Left cardiac atrium (tissue), 4 donors: ENCODE measurements at regions not wholly inside any gene's neighbourhood (a gene's known extent, or its start where the extent isn't known, plus 50 kb on each side); places are given as distances from the start of the nearest gene placed in this dataset.

ENCODE experiments used
- ATAC-seq, 2 donors: fragments of 200-7000 bp; cut with Tn5 transposase; one replicate each; pipeline ENCODE4 v1.9.1; 2020; ENCODE audit warnings: mild to moderate bottlenecking in 2 of 2, moderate library complexity in 2 of 2
- DNase-seq: peaks from one replicate; pipeline ENCODE4 v3.0.0-alpha.2; 2020
- intact Hi-C, 2 donors: fragments of 100-400 bp; cut with DNase I; formaldehyde crosslinking; loops; one replicate each; pipeline versions ENCODE4 v1.14.1 to v1.15.1; 2022 to 2023
- donor health status: DM: no; HTN: yes; CAD: no.
- donor health status: DM: no; HTN: yes; CAD: no; lungs with severe emphysema.
- donor health status: DM: yes; HTN: yes; CAD: no.
- donor health status: Dilated cardiomyopathy.

GRCh38 chr3:115548611-115549010 is 74.7 kb upstream of the GAP43 start:
- DNase-seq (no peak), ATAC-seq (no peak)
- intact Hi-C loops = no loop called here

GRCh38 chr3:115549071-115549470 is 74.2 kb upstream of the GAP43 start:
- ATAC-seq (no peak), DNase-seq (no peak)
- intact Hi-C loops = no loop called here

GRCh38 chr3:115550285-115550761 is 73.0 kb upstream of the GAP43 start:
- DNase-seq (peak; percentile 29), ATAC-seq (peak in 1 of 2 donors; percentile 96)
- intact Hi-C loops = loop anchor here in 1 of 2 donors (10.0 kb wide), 1 partner anchor 144 kb away; no protein-coding TSS in a partner anchor

- intact Hi-C loops = loop anchor here in 1 of 2 donors (10.0 kb wide), 1 partner anchor 144 kb away; no protein-coding TSS in a partner anchor
- no peak for ATAC-seq
- DNase-seq = no peak
These were observed 72.3 kb upstream of the GAP43 start for GRCh38 chr3:115551016-115551415.

- DNase-seq (no peak), ATAC-seq (no peak)
- intact Hi-C loops = loop anchor here in 1 of 2 donors (10.0 kb wide), 1 partner anchor 143 kb away; no protein-coding TSS in a partner anchor
These were observed 71.3 kb upstream of the GAP43 start for GRCh38 chr3:115552007-115552406.

GRCh38 chr3:115553796-115554486 is 69.4 kb upstream of the GAP43 start:
- ATAC-seq (no peak), DNase-seq (no peak)
- intact Hi-C loops = loop anchor here in 1 of 2 donors (10.0 kb wide), 1 partner anchor 141 kb away; no protein-coding TSS in a partner anchor

- intact Hi-C loops = loop anchor here in 1 of 2 donors (10.0 kb wide), 1 partner anchor 140 kb away; no protein-coding TSS in a partner anchor
- DNase-seq = no peak
- ATAC-seq = no peak
These were observed 68.9 kb upstream of the GAP43 start for GRCh38 chr3:115554487-115554807.

GRCh38 chr3:115562636-115563267 is 60.6 kb upstream of the GAP43 start:
- intact Hi-C loops = no loop called here
- no peak for ATAC-seq

GRCh38 chr3:115563984-115564383 is 59.3 kb upstream of the GAP43 start:
- ATAC-seq (no peak), DNase-seq (no peak)
- intact Hi-C loops = no loop called here

More at GRCh38 chr3:115562636-115563267, 60.6 kb upstream of the GAP43 start:
- DNase-seq = no peak

- ATAC-seq (no peak), DNase-seq (no peak)
- intact Hi-C loops = loop anchor here in 1 of 2 donors (10.0 kb wide), 1 partner anchor 357 kb away; no protein-coding TSS in a partner anchor
These were observed 51.9 kb upstream of the GAP43 start for GRCh38 chr3:115571413-115571812.
